Hindlimb muscle (tissue), 1 donor: ENCODE measurements at regions not wholly inside any gene's neighbourhood (a gene's known extent, or its start where the extent isn't known, plus 50 kb on each side); places are given as distances from the start of the nearest gene placed in this dataset.
A peak's percentile ranks its signal among the peaks of the same experiment; 100 is the strongest.
"Not testable (repeated sequence)": the region's sequence is repeated elsewhere in the genome, so short reads cannot be mapped to it uniquely, and the experiment has no call there.

Source experiments
- DNase-seq: peaks from one replicate; pipeline ENCODE4 v3.0.0-alpha.2; 2013

- DNase-seq = no peak
Observed at GRCh38 chr15:36415643-36416042, 163.8 kb upstream of the CDIN1 start.

GRCh38 chr15:36422631-36423030 lies 156.8 kb upstream of the CDIN1 start:
- no peak for DNase-seq

- DNase-seq = no peak
Observed at GRCh38 chr15:36426691-36427090, 152.7 kb upstream of the CDIN1 start.

GRCh38 chr15:36428102-36428845 lies 151.2 kb upstream of the CDIN1 start:
- DNase-seq = peak; percentile 8

- no peak for DNase-seq
Observed at GRCh38 chr15:36429707-36430106, 149.7 kb upstream of the CDIN1 start.

GRCh38 chr15:36430280-36430679 lies 149.1 kb upstream of the CDIN1 start:
- no peak for DNase-seq

GRCh38 chr15:36430726-36431265 lies 148.6 kb upstream of the CDIN1 start:
- no peak for DNase-seq

GRCh38 chr15:36432161-36432560 lies 147.3 kb upstream of the CDIN1 start:
- no peak for DNase-seq

- no peak for DNase-seq
Observed at GRCh38 chr15:36434177-36434576, 145.2 kb upstream of the CDIN1 start.

GRCh38 chr15:36438499-36438898 lies 140.9 kb upstream of the CDIN1 start:
- DNase-seq = no peak

GRCh38 chr15:36447373-36447772 lies 132.1 kb upstream of the CDIN1 start:
- DNase-seq = no peak

- no peak for DNase-seq
Observed at GRCh38 chr15:36448418-36448817, 131.0 kb upstream of the CDIN1 start.

- DNase-seq = no peak
Observed at GRCh38 chr15:36449084-36449661, 130.3 kb upstream of the CDIN1 start.

GRCh38 chr15:36449662-36450145 lies 129.7 kb upstream of the CDIN1 start:
- DNase-seq = no peak

GRCh38 chr15:36454244-36454643 lies 125.2 kb upstream of the CDIN1 start:
- DNase-seq = not testable (repeated sequence)

GRCh38 chr15:36458411-36458810 lies 121.0 kb upstream of the CDIN1 start:
- no peak for DNase-seq

GRCh38 chr15:36465304-36465703 lies 114.1 kb upstream of the CDIN1 start:
- DNase-seq = no peak

- no peak for DNase-seq
Observed at GRCh38 chr15:36468746-36469145, 110.7 kb upstream of the CDIN1 start.

GRCh38 chr15:36469311-36469966 lies 110.0 kb upstream of the CDIN1 start:
- no peak for DNase-seq

GRCh38 chr15:36472672-36473071 lies 106.8 kb upstream of the CDIN1 start:
- DNase-seq = no peak

- DNase-seq = no peak
Observed at GRCh38 chr15:36478561-36478960, 100.9 kb upstream of the CDIN1 start.

- DNase-seq = no peak
Observed at GRCh38 chr15:36479200-36479896, 100.1 kb upstream of the CDIN1 start.

- DNase-seq = no peak
Observed at GRCh38 chr15:36481156-36481555, 98.3 kb upstream of the CDIN1 start.
